Activated CD8-positive, alpha-beta memory T cell treated with anti-CD3 and anti-CD28 coated beads, Interleukin-2, amount 50 U/mL, for 4 hours (primary cell): ENCODE measurements at regions not wholly inside any gene's neighbourhood (a gene's known extent, or its start where the extent isn't known, plus 50 kb on each side); places are given as distances from the start of the nearest gene placed in this dataset.

Experiments
- DNase-seq: peaks from one replicate; pipeline ENCODE4 v3.0.0-alpha.2; 2020

DNA sequence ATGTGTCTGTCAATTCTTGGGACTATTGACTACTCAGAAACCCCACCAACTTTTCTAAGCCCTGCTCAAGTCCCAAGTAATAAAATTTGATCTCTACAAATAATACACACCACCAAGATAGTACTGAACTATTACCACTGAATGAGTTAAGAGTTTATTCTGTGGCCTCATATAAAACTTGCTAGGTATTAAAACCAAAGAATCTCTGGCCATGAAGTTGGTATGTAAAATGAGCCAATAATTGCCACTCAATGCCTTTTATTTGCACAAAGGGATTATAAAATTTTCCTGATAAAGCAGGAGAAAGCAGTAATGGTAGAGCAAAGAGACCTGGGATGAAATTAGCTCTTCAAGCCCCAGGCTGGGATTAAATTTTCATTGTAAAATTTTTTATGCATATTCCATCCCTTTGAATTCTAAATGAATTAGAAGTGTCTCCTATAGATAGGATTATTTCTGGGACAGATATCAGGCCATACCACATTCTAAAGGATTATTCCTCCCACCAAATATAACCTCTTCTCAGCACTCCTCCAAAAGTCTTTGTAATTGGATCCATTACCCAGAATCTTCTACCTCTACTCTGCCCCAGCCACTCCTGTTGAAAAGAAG lies 450.5 kb upstream of the ACVR2A start:
- DNase-seq: no peak

GRCh38 chr2:147392180-147392579 lies 452.6 kb upstream of the ACVR2A start:
- DNase-seq: no peak

DNA sequence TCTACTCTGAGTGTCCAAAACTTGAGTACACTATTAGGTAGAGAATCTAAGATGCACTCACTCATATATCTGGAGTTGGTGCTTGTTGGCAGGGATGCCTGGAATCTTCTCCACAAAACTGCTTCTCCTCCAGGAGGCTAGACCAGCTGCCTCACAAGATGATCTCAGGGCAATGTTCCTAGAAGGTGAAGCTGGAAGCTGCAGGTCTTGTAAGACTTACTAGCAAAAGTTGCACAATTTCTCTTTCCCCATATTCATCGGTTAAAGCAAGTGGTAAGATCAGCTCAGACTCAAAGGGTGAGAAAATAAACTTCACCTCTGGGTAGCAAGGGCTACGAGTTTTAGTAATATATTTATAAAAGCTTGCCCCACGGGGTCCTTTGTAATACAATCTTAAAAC lies 454.4 kb upstream of the ACVR2A start:
- DNase-seq: no peak

DNA sequence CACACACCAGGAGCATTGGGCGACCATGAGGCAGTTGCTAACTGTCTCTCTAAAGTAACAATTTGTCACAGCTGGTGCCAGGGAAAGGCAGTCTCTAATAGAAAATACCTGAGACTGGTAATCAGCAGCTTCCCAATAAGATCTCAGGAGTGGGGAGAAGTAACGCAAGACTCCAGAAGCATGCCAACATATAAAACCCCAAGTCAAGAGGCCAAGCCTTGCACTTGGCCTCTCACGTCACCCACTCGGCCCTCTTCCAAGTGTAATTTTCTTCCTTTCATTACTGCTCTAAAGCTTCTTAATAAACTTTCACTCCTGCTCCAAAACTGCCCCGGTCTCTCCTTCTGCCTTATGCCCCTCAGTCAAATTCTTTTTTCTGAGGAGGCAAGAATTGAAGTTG lies 455.6 kb upstream of the ACVR2A start:
- DNase-seq: no peak

GRCh38 chr2:147388217-147388616 lies 456.6 kb upstream of the ACVR2A start:
- DNase-seq: no peak

GRCh38 chr2:147386284-147386683 lies 458.5 kb upstream of the ACVR2A start:
- DNase-seq: no peak

GRCh38 chr2:147385600-147385999 lies 459.2 kb upstream of the ACVR2A start:
- no peak for DNase-seq

DNA sequence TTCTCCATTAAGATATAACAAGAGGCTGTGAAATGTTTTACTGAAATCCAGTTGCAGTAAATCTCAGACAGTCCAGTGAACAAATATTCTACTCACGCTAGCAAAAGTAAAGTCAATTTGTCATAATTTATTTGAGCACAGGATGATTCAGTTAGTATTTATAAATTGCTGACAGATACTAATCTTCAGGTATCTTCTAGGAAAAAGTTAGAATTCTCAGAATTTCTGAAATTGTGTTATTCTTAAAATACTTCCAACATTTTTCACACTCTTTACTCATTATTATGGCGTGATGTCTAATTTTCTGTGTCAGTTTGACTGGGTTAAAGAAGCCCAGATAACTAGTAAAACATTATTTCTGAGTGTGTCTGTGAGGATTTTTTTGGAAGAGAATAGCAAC lies 460.2 kb upstream of the ACVR2A start:
- DNase-seq: no peak

DNA sequence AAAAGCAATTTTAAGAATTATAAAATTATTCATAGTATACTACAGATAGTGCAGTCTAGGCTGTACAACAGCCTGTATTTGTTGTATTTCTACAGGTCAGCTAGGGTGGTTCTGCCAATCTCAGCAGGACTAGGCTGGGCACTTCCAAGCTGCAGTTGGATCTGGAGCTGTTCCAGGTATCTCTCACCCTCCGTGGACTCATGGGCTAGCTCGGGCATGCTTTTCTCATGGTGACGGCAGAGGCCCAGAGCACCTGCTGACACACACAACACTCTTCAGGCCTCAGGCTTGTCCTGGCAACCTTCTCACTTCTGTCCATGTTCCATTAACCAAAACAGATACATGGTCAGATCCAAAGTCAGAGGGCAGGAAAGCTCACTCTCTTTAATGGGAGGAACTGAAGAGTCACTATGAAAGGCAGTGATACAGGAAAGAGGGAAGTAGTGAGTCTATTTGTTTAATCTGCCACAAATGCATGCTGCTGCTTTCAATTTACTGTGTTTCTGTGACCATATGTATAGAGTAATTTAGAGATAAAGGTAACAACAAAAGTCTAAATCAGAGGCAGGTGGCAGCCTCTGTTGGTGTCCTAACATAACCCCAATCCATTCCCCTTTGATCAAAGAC lies 462.4 kb upstream of the ACVR2A start:
- DNase-seq: no peak

DNA sequence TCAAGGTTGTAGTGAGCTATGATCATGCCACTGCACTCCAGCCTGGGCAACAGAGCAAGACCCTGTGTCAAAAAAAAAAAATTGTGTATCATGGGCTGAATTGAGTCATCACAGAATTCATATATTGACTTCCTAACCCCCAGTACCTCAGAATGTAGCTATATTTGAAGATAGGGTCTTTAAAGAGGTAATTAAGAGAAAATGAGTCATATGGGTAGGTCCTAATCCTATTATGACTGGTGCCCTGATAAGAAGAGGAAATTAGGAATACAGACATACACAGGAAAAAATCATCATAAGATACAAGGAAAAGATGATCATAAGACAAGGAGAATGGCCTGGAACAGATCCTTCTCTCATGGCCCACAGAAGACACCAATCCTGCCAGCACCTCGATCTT lies 466.4 kb upstream of the ACVR2A start:
- DNase-seq: no peak

GRCh38 chr2:147375073-147375472 lies 469.8 kb upstream of the ACVR2A start:
- no peak for DNase-seq

DNA sequence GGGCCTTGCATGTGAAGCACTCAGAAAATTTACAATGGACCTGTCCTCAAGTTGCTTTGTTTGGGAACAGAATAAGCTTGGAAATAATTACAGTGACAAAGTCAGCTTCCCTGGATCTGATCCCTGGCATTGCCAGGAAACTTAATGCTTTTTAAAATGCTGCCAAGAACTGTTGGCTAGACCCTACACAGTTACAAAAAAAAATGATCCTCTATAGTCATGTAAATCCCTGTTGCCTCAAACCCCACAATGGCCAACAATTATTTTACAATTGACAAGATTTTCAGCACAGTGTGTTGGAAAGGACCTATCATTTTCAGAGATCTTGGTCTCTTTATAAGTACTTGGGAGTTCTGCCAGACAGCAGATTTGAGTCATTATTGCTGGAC lies 470.4 kb upstream of the ACVR2A start:
- DNase-seq: no peak

DNA sequence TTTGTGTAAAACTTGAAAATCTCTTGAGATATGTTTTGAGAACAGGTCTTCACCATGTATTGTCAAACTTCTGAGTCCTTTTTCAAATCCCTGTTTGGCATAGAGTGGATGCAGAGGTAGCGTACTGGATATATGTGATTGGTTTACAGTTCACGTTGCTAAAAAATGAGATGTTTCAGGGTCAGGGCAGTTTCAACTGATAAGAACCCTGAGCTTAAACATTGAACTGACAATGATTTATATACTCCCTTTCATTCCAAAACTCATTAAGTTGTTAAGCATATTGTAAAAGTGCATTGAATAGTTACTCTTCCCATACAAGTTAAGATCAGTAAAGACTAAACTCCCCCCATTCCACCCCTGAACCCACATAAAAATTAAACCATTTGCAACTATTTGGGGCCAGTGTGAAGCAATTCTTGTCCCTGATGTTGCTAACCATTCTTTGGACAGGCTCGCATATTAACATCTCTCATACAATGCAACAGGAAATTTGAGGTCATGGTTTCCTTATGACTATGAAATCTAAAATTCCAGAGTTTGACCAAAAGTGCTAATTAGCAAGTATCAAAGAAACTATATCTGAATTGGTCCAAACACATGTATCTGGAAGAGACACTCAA lies 470.9 kb upstream of the ACVR2A start:
- DNase-seq: no peak

DNA sequence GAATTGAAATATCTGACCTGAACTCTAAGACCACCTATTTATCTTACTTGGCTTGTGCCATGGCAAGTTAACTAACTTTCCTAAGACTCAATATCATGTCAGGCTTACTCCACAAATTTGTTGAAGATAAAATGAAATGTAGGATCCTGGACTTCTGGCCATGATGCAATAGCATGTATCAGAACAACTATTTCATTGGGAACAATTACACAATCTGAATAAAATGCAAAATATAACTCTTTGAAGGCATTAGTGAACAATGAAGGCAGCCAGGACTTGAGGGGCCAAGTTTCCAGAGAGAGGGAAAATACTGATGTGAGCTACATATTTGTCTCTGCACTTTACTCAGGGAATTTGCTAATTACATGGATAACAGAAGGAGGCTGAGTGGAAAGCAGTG lies 476.5 kb upstream of the ACVR2A start:
- no peak for DNase-seq

DNA sequence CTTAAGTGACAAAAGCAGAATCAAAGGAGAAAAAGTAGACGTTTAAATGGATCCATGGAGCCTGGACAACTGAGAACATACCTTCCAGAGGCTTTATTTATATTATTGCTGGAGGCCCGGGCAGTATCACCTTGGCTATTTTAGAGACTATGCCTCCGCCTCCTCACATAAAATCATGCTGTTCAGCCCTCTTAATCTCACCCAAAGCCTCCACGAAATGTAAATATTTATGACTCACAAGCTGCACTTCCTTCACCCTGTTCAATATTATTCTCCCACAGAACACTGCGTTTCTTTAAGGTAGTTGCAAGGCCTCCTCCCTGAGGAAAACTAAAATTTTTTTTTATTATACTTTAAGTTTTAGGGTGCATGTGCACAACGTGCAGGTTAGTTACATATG lies 478.6 kb upstream of the ACVR2A start:
- DNase-seq: no peak

GRCh38 chr2:147365622-147366021 lies 479.2 kb upstream of the ACVR2A start:
- no peak for DNase-seq

DNA sequence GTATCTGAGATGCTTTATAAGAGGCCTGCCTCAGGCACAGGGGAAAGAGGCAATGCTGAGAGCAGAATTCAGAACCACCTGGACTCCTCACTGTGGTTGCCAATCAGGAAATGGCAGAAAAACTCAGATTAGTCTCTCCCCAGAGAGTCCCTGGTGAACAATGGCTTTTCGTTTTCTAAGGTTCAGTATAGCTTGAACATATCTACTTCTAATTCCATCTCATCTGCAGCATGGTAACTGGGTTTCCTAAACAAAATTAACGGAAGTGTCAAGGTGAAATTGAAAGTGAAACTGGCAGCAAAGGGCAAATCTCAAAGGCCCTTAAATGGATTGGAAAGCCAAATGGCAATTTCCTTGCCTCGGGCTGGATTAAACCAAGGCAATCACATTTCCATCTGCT lies 480.2 kb upstream of the ACVR2A start:
- DNase-seq: no peak

DNA sequence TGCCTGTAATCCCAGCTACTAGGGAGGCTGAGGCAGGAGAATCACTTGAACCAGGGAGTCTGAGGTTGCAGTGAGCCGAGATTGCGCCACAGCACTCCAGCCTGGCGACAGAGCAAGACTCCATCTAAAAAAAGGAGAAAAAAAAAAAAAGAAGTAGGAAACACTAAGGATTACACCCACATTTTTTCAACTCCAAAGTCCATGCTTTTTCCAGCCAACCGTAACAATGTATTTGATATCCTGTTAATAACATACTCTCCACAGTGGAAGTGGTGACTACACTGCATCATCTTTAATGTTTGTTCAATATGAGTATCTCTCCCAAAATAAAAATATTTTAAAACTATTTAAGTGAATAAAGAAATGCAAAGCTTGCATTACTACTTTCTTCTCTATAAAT lies 481.6 kb upstream of the ACVR2A start:
- DNase-seq: no peak

- no peak for DNase-seq
Observed at GRCh38 chr2:147358375-147358774, 486.5 kb upstream of the ACVR2A start.

GRCh38 chr2:147356157-147356556 lies 488.7 kb upstream of the ACVR2A start:
- no peak for DNase-seq

- no peak for DNase-seq
Observed at GRCh38 chr2:147355706-147356105, 489.1 kb upstream of the ACVR2A start.

DNA sequence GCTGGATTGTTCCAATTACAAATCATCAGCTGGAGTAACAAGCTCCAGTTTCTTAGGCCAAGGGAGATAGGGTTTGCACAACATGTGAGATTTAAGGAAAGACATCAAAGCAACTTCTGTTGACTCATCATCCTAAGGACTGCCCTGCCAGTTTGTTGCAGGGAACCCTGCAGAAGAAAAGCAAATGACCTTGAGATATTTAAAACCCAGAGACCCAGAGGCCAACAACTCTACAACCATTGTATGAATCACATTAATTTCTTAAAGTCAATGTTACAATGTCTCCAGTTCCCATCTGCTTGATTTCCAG lies 491.8 kb upstream of the ACVR2A start:
- DNase-seq: no peak

DNA sequence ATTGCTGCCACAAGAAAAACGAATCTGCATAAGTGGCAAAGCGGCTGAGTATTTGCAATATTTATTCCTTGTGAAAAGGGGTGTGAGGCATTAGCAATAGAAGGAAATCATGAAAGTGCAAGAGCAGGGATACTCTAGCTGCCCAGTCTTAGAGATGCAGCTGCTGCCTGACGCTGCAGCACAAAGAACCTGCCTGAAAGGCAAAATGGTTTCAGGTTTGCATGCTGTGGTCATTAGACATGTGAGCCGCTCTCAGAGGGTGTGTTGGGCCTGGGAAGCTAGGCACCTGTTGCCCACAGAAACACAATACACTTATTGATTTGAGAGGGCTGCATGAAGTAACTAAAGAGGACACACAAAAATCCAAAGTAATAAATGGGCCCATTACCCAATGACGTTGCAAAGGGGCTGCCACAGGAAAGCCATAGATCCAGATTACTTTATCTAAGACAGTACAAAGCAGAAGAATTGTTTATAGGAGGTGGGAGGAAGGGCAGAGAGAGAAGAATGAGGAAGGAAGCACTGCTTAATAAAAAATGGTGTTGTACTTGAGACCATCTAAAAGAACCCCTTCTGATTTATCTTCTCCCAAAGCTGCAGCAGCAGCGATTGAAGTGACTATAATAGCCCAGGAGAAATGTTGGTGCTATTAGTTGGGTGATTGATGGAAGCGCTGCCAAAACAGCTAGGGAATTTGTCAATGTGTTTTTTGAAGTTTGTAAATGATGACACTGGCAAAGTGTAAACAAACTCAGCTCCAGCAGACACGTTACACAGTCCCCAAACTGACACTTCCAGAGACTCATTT lies 492.4 kb upstream of the ACVR2A start:
- no peak for DNase-seq

GRCh38 chr2:147351784-147352183 lies 493.0 kb upstream of the ACVR2A start:
- DNase-seq: no peak
